ENCODE measurements at regions not wholly inside any gene's neighbourhood (a gene's known extent, or its start where the extent isn't known, plus 50 kb on each side); places are given as distances from the start of the nearest gene placed in this dataset.

DNA sequence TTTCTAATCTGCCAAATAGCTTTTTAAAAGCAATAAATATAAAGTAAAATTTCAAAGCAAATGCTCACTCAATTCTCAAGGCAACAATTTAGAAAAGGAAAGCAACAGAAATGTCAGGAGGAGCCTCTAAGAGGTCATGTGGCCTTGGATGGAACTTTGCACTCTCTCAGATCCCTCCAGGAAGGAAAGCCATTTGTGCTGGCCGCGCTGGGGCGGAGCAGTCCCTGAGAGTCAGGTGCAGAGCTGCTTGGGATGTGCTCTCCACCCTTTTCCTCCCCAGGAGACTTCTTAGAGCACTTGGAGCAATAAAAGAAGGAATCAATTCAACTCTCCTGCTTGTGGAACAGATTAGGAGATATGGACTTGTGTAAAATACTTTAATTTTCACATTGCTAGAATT lies 379.8 kb upstream of the LINC00305 start:
- TF ChIP-seq, protein P1, sequence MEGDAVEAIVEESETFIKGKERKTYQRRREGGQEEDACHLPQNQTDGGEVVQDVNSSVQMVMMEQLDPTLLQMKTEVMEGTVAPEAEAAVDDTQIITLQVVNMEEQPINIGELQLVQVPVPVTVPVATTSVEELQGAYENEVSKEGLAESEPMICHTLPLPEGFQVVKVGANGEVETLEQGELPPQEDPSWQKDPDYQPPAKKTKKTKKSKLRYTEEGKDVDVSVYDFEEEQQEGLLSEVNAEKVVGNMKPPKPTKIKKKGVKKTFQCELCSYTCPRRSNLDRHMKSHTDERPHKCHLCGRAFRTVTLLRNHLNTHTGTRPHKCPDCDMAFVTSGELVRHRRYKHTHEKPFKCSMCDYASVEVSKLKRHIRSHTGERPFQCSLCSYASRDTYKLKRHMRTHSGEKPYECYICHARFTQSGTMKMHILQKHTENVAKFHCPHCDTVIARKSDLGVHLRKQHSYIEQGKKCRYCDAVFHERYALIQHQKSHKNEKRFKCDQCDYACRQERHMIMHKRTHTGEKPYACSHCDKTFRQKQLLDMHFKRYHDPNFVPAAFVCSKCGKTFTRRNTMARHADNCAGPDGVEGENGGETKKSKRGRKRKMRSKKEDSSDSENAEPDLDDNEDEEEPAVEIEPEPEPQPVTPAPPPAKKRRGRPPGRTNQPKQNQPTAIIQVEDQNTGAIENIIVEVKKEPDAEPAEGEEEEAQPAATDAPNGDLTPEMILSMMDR (IDR thresholded peaks at IDR 0.05): no peak
- TF ChIP-seq POLR2AphosphoS5 (IDR thresholded peaks at IDR 0.05) (no peak), POLR2A (IDR thresholded peaks at IDR 0.05) (no peak), EP300 (IDR thresholded peaks at IDR 0.05) (no peak)
